ENCODE measurements at regions not wholly inside any gene's neighbourhood (a gene's known extent, or its start where the extent isn't known, plus 50 kb on each side); places are given as distances from the start of the nearest gene placed in this dataset.

DNA sequence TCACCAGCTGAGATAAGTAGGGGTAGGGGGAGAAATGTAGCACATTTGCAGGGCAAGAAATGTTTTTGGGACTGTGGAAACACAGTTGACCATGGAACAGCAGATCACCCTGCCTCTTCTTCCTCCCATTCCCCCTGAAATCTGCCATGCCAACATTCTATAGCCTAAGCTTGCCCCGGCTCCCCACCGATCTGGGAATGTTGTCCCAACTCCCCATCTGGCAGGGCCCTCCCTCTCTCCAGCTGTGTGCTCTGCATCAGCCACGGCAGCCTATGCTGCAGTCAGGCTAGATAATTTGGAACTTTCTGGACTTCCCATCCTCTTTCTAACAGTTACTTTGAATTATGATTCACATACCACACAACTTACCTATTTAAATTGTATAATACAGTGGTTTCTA lies 425.1 kb upstream of the RAB6C start:
- H3K4me3 ChIP-seq (replicated peaks in 1 of 3; ENCODE audit: insufficient read depth in 1 of 3, low read depth in 2 of 3, low read length in 3 of 3), result no peak overlapping the region
- H2AFZ ChIP-seq (ENCODE audit: low read length), result no peak overlapping the region
- ChIA-PET CTCF (ENCODE audit: low intra/inter-chr PET ratio, low total read pairs) (no interaction called here), POLR2A (no interaction called here)
- no peak for DNase-seq (ENCODE audit: low spot score)
- no peaks in the 10 kb centered on the region for H3K9me3 ChIP-seq (ENCODE audit: low read length)
- intact Hi-C loops (cut with micrococcal nuclease; ENCODE audit: unreplicated experiment), result no loop called here
- 0% methylated on average over 3 of the region's 3 CpGs for WGBS (ENCODE audit: low lambda C conversion rate)
- H3K27me3 ChIP-seq (ENCODE audit: control insufficient read depth in 1 of 2, insufficient read depth in 2 of 2, low read length in 2 of 2), result peaks cover 0 to 12% of the 10 kb centered on the region in 2 experiments; a peak in 1 of 5 replicates
- H3K9ac ChIP-seq (ENCODE audit: insufficient read depth, low read depth, low read length), result no peak overlapping the region
- in situ Hi-C loops (cut with HindIII; ENCODE audit: extremely low pct_ligation_motif_present, low pct_unique_long_range_greater_than_20kb), result no loop called here
- no peak overlapping the region for H3K27ac ChIP-seq (ENCODE audit: extremely low read length, insufficient read depth, low read length)
- H3K4me2 ChIP-seq (ENCODE audit: low read depth, low read length), result no peak overlapping the region
- TF ChIP-seq HNF4A (CRISPR knock-in tag; IDR thresholded peaks at IDR 0.05) (no peak), HNRNPUL1 (IDR thresholded peaks at IDR 0.05; ENCODE audit: low read depth, low read length) (no peak), ZNF510 (CRISPR knock-in tag; IDR thresholded peaks at IDR 0.05; ENCODE audit: low read depth) (no peak), ZNF256 (CRISPR knock-in tag; conservative IDR thresholded peaks at IDR 0.05) (no peak), TSC22D2 (CRISPR knock-in tag; IDR thresholded peaks at IDR 0.05; ENCODE audit: borderline replicate concordance) (no peak)
- TF ChIP-seq, protein P1, sequence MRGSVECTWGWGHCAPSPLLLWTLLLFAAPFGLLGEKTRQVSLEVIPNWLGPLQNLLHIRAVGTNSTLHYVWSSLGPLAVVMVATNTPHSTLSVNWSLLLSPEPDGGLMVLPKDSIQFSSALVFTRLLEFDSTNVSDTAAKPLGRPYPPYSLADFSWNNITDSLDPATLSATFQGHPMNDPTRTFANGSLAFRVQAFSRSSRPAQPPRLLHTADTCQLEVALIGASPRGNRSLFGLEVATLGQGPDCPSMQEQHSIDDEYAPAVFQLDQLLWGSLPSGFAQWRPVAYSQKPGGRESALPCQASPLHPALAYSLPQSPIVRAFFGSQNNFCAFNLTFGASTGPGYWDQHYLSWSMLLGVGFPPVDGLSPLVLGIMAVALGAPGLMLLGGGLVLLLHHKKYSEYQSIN (CRISPR knock-in tag; IDR thresholded peaks at IDR 0.05; ENCODE audit: borderline replicate concordance), result no peak
- TF ChIP-seq, protein P2, sequence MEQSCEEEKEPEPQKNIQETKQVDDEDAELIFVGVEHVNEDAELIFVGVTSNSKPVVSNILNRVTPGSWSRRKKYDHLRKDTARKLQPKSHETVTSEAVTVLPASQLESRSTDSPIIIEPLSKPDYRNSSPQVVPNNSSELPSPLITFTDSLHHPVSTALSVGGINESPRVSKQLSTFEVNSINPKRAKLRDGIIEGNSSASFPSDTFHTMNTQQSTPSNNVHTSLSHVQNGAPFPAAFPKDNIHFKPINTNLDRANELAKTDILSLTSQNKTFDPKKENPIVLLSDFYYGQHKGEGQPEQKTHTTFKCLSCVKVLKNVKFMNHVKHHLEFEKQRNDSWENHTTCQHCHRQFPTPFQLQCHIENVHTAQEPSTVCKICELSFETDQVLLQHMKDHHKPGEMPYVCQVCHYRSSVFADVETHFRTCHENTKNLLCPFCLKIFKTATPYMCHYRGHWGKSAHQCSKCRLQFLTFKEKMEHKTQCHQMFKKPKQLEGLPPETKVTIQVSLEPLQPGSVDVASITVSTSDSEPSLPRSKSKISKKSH (CRISPR knock-in tag; IDR thresholded peaks at IDR 0.05; ENCODE audit: borderline replicate concordance), result no peak
- H3K4me1 ChIP-seq (ENCODE audit: insufficient read depth, low read length), result no peaks in the 10 kb centered on the region
- H3K36me3 ChIP-seq (replicated peaks in 1 of 2; ENCODE audit: control insufficient read depth in 1 of 2, insufficient read depth in 2 of 2, low read length in 2 of 2), result no peaks in the 10 kb centered on the region
- no peak for FAIRE-seq
- no peak for ATAC-seq
- no peaks in the 10 kb centered on the region for H3K79me2 ChIP-seq (ENCODE audit: insufficient read depth, low read length)
- no TSS peak for BruUV-seq (replicated peaks)
- H4K20me1 ChIP-seq (ENCODE audit: insufficient read depth, low read length), result no peaks in the 10 kb centered on the region
